ENCODE measurements at regions not wholly inside any gene's neighbourhood (a gene's known extent, or its start where the extent isn't known, plus 50 kb on each side); places are given as distances from the start of the nearest gene placed in this dataset.

DNA sequence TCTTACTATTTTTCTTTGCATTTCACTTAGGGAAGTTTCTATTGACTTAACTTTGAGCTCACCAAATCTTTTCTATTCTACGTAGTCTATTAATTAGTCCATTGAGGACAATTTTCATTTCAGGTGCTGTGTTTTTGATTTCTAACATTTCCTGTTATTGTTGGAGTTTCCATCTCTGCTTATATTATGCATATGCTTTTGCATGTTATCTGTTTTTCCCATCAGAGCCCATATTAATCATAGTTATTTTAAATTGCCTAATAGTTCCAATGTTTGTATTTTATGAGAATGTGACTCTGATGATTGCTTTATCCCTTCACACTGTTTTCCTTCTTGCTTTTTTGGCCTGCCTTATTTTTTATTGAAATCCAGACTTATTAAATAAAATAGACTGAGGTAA, 414.5 kb upstream of the OPRM1 start:
- Histone ChIP-seq H3K4me3 (no peak overlapping the region), H3K4me1 (no peaks in the 10 kb centered on the region; the same call in 1 of the 2 replicates), H3K27me3 (ENCODE audit: low read depth) (peaks cover 2% of the 10 kb centered on the region), H3K36me3 (replicated peaks) (no peaks in the 10 kb centered on the region), H3K9me3 (no peaks in the 10 kb centered on the region)
- in situ Hi-C loops (cut with MboI; ENCODE audit: low sequenced_read_pairs) = no loop called here
- DNase-seq (ENCODE audit: low spot score in 2 of 2) = no peak

DNA sequence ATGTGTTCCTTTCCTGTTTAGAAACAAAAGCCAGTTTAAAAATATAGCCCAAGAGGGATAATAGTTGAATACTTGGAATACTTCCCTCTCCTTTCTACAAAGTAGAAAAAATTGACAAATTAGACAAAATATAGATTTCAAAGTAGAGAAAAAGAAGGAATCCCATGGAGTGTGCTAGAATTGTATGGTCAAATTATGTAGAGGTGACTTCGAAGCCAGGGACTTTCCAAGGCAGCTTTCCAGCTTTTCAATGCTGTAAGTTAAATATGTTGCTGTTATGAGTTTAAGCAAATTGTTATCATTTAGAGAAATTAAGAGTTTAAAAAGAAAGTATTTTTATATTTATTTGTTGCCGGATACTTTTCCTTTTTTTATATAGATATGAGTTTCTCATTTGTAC, 415.5 kb upstream of the OPRM1 start:
- in situ Hi-C loops (cut with MboI; ENCODE audit: low sequenced_read_pairs) = no loop called here
- Histone ChIP-seq H3K36me3 (replicated peaks) (no peaks in the 10 kb centered on the region), H3K4me1 (no peaks in the 10 kb centered on the region; the same call in 1 of the 2 replicates), H3K27me3 (ENCODE audit: low read depth) (peaks cover 4% of the 10 kb centered on the region), H3K4me3 (no peak overlapping the region), H3K9me3 (no peaks in the 10 kb centered on the region)
- DNase-seq (ENCODE audit: low spot score in 2 of 2) = no peak

DNA sequence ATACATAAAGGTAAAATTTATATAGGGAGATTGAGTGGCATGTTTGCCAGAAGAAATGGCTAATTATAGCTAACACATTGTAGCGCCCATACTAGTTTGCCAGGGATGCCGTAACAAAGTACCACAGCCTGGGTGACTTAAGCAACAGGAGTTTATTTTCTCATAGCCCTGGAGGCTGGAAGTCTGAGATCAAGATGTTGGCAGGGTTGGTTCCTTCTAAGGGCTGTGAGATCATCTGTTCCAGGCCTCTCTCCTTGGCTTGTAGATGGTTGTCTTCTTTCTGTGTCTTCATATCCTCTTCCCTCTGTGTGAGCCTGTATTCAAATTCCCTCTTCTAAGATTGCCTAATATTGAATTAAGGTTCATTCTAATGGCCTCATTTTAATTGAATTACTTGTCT, 417.5 kb upstream of the OPRM1 start:
- in situ Hi-C loops (cut with MboI; ENCODE audit: low sequenced_read_pairs) = no loop called here
- no peaks in the 10 kb centered on the region; the same call in 1 of the 2 replicates for H3K4me1 ChIP-seq
- no peak for DNase-seq (ENCODE audit: low spot score in 2 of 2)
- H3K4me3 ChIP-seq = no peak overlapping the region
- H3K27me3 ChIP-seq (ENCODE audit: low read depth) = peaks cover 6% of the 10 kb centered on the region
- no peaks in the 10 kb centered on the region for H3K9me3 ChIP-seq
- no peaks in the 10 kb centered on the region for H3K36me3 ChIP-seq (replicated peaks)

DNA sequence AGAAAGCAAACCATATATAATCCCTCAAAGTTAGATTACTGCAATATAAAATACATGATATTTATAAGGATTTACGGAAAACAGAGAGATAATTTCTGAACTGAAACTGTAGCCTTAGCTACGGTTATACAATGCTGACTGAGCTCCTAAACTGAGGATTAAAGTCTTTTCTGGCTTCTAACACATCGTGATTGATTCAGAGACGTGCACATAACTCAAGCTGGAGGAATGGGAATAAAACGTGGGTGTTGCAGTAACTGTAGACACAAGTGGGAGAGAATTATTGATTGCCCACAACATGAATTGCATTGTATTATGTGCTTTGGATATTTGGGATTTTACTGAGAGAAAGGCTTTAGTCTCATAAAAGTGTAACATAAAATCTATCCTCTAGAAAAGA, 418.0 kb upstream of the OPRM1 start:
- no peak for DNase-seq (ENCODE audit: low spot score in 2 of 2)
- in situ Hi-C loops (cut with MboI; ENCODE audit: low sequenced_read_pairs) = no loop called here
- H3K36me3 ChIP-seq (replicated peaks) = no peaks in the 10 kb centered on the region
- H3K4me1 ChIP-seq = no peaks in the 10 kb centered on the region; the same call in 1 of the 2 replicates
- H3K4me3 ChIP-seq = no peak overlapping the region
- H3K9me3 ChIP-seq = no peaks in the 10 kb centered on the region
- peaks cover 9% of the 10 kb centered on the region for H3K27me3 ChIP-seq (ENCODE audit: low read depth)

DNA sequence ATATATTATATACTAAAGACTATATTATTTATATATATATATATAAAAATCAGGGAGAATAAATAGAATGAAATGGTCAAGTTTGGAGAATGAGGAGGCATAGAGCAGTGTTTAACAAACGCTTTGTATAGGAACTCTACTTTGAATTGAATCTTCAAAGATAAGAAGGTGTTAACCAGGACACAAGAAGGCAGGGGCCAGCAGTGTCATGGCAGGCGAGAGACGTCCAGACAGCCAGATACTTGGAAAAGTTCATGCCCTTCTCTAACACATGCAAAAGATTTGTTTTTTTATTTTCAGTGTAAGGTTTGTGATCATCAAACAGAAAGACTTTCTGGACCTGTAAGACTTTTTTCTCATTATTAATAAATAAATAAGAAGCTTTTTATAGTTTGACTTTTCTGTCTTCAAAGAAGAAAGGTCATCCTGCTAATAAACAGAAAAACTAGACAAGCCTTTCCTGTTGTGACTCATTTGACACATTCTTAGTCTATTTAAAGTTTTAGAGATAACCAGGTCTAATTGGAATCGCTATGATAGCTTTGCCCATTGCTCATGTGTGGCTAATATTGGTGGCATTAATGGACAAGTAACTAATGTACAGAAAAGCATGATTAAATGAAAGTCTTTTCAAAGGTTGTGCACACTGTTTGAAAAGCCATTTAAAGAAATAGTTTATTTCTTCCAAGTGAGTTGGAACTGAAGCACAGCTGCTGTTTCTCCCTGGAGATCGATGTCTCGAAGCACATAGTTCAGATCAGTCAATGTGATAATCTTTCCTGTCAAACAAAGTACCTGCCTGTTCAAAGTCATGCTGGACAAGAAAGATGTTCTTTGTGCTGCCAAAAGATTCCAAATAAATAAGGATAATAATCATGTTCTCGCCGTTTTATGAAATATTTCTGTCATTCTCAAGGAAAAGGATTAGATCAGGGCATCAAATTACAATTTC, 420.4 kb upstream of the OPRM1 start:
- Histone ChIP-seq H3K36me3 (replicated peaks) (no peaks in the 10 kb centered on the region), H3K4me3 (no peak overlapping the region), H3K4me1 (no peaks in the 10 kb centered on the region), H3K27me3 (ENCODE audit: low read depth) (peaks cover 9% of the 10 kb centered on the region), H3K9me3 (no peaks in the 10 kb centered on the region)
- DNase-seq (ENCODE audit: low spot score in 2 of 2) = no peak
- in situ Hi-C loops (cut with MboI; ENCODE audit: low sequenced_read_pairs) = no loop called here

DNA sequence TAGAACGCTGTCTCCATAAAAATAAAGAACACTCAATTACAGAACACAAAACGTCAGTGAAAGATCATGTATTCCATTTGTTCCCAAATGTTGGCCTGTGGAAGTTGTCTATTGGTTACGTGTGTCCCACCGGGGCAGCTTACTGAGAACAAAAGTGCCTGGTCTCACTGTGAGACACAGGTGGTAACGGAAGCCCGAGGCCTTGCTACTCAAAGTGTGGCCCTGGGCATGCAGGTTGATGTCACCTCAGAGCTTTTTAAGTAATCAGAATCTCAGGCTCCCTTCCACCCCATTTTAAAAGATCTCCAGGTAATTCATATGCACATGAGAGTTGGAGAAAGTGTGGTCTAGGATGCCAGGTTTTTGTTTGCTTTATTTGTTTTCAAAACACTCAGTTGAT, 422.5 kb upstream of the OPRM1 start:
- H3K27me3 ChIP-seq (ENCODE audit: low read depth) = peaks cover 14% of the 10 kb centered on the region
- peak; percentile 7 to 8 for DNase-seq (ENCODE audit: low spot score in 2 of 2)
- no peak overlapping the region for H3K4me3 ChIP-seq
- no peaks in the 10 kb centered on the region for H3K9me3 ChIP-seq
- in situ Hi-C loops (cut with MboI; ENCODE audit: low sequenced_read_pairs) = no loop called here
- H3K36me3 ChIP-seq (replicated peaks) = no peaks in the 10 kb centered on the region
- H3K4me1 ChIP-seq = no peaks in the 10 kb centered on the region

DNA sequence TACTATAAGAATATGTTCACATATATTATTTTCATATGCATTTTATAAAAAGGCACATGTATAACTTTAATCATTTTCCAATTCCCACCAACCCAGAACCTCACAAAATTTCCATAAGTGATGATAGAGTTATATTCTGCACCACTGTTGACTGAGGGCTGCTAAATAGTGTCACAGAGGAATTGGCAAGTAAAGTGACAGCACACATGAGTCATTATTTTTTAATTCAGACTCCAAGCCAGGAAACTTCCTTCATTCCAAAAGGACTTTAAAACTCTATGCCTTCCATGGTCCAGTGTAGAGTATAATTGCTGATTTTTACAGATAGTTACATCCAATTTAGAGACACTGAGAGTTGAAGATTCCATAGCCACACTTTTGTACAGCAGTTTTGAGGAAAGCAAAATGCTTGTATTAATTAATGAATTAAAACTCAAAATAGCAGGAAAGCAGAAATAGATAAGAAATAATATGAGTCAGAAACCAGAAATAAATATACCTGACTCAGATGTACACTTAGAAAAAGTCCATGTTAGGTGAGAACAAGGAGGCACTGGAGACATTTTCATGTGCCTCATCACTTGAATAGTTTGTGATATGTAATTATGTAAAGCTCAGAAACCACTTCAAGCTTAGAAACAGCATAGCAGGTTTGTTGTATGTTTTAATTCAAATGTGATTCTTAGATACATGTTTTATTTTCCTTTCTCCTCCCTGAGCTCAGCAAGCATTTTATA, 425.2 kb upstream of the OPRM1 start:
- no peaks in the 10 kb centered on the region for H3K36me3 ChIP-seq (replicated peaks)
- no peaks in the 10 kb centered on the region for H3K4me1 ChIP-seq
- no peak overlapping the region for H3K4me3 ChIP-seq
- no peak for DNase-seq (ENCODE audit: low spot score in 2 of 2)
- no peaks in the 10 kb centered on the region for H3K9me3 ChIP-seq
- H3K27me3 ChIP-seq (ENCODE audit: low read depth) = peaks cover 14% of the 10 kb centered on the region; the same call in 1 of the 2 replicates
- in situ Hi-C loops (cut with MboI; ENCODE audit: low sequenced_read_pairs) = no loop called here

DNA sequence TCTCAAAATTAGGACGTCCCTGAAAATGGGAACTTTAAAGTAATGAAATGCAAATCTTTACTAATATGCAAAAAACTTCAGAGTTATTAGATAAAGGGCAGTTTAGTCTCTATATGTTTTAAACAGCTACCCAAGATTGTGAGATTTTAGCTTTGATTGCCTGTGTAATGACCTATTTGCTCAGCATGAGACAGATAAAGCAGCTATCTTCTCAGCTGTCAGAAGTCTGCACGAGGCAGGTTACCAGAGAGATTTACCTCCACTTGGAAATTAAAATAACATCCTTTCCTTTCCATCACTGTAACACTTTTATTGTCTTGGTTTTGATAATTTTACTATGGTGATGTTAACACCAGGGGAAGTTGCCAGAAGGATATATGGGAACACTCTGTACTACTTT, 436.6 kb upstream of the OPRM1 start:
- Histone ChIP-seq H3K36me3 (replicated peaks) (no peaks in the 10 kb centered on the region), H3K9me3 (no peaks in the 10 kb centered on the region), H3K4me1 (no peaks in the 10 kb centered on the region), H3K4me3 (no peak overlapping the region), H3K27me3 (ENCODE audit: low read depth) (no peaks in the 10 kb centered on the region; the same call in 1 of the 2 replicates)
- DNase-seq (ENCODE audit: low spot score in 2 of 2) = no peak
- in situ Hi-C loops (cut with MboI; ENCODE audit: low sequenced_read_pairs) = no loop called here

DNA sequence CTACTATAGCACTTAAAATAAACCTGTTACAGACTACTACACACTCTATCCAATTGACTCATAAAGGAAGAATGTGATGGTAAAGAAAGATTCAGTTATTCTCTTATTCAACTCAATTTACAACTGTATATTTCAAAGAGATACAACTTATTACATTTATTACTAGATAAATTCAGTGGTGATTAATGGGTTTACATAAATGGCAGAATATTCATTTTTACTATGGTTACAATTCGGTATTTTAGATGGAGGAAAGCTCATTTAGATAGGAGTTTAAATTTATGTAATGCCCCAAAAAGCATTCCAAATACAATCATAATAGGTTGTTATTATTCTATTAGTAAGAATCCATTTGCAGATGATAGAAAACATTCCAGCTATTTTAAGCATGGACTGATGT, 439.1 kb upstream of the OPRM1 start:
- DNase-seq (ENCODE audit: low spot score in 2 of 2) = no peak
- H3K36me3 ChIP-seq (replicated peaks) = no peaks in the 10 kb centered on the region
- in situ Hi-C loops (cut with MboI; ENCODE audit: low sequenced_read_pairs) = no loop called here
- H3K4me1 ChIP-seq = no peaks in the 10 kb centered on the region
- H3K4me3 ChIP-seq = no peak overlapping the region
- no peaks in the 10 kb centered on the region for H3K9me3 ChIP-seq
- no peaks in the 10 kb centered on the region; the same call in 1 of the 2 replicates for H3K27me3 ChIP-seq (ENCODE audit: low read depth)

DNA sequence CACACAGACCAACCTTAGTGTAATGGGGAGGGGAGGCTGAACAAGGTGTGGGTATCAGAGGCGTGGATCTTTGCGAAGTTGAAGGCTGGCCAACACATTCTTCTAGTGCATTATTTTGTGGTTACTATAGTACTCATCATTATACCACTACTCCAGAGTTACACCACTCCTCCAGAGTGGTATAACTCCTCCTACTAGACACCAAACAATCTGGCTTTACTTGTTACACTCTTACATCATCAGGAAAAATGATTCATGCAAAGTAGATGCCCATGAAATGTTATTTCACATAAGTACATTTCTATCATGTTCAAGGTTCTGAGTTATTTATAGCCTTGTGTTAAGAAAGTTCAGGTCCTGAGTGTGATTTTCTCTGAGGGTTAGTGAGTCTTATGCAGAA, 443.1 kb upstream of the OPRM1 start:
- DNase-seq (ENCODE audit: low spot score in 2 of 2) = no peak
- H3K4me3 ChIP-seq = no peak overlapping the region
- in situ Hi-C loops (cut with MboI; ENCODE audit: low sequenced_read_pairs) = no loop called here

DNA sequence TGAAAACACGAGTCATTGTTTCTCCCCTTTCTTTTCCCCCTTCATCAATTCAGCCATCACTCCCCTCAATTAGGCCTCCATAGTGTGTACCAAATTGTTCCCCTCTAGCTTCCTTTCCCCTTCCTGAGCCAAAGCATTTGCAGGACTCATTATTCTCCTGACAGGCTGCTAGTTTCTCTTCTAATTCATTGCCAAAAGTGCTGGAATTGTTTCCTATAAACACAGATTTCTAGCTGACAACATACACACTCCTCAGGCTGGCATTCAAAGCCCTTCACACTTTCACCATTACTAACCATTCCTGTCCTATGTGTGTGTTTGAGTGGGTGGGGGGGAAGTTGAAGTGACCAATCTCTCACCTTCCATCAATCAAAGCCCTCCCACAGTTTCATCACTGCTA, 444.2 kb upstream of the OPRM1 start:
- no peaks in the 10 kb centered on the region for H3K9me3 ChIP-seq
- DNase-seq (ENCODE audit: low spot score in 2 of 2) = no peak

More for the DNA sequence above, 443.1 kb upstream of the OPRM1 start:
- Histone ChIP-seq H3K4me1 (no peaks in the 10 kb centered on the region), H3K9me3 (no peaks in the 10 kb centered on the region), H3K27me3 (ENCODE audit: low read depth) (no peaks in the 10 kb centered on the region; the same call in 1 of the 2 replicates), H3K36me3 (replicated peaks) (no peaks in the 10 kb centered on the region)

DNA sequence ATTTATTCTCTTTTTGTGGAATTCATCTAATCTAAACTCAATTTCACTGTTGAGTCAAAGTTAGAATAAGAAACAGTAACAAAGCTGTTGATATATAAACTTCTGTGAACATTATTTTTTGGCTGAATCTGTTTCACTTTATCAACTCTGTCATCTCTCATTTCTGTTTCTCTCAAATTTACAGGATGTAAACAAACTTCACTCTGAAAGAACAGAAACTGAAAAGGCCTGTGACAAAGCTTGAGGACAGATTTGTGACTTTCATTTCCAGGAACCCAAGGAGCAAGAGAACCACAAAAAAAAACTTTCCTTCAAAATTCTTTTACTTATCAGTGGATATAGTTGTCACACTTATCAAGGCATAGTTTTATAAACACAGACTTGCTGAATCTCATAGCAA, 447.9 kb upstream of the OPRM1 start:
- no peak overlapping the region for H3K4me3 ChIP-seq
- H3K27me3 ChIP-seq (ENCODE audit: low read depth) = no peaks in the 10 kb centered on the region
- in situ Hi-C loops (cut with MboI; ENCODE audit: low sequenced_read_pairs) = no loop called here
- no peaks in the 10 kb centered on the region for H3K9me3 ChIP-seq
- no peaks in the 10 kb centered on the region for H3K4me1 ChIP-seq
- no peak for DNase-seq (ENCODE audit: low spot score in 2 of 2)
- no peaks in the 10 kb centered on the region for H3K36me3 ChIP-seq (replicated peaks)

More for the DNA sequence above, 444.2 kb upstream of the OPRM1 start:
- H3K4me1 ChIP-seq = no peaks in the 10 kb centered on the region
- H3K27me3 ChIP-seq (ENCODE audit: low read depth) = no peaks in the 10 kb centered on the region
- no peak overlapping the region for H3K4me3 ChIP-seq
- H3K36me3 ChIP-seq (replicated peaks) = no peaks in the 10 kb centered on the region
- in situ Hi-C loops (cut with MboI; ENCODE audit: low sequenced_read_pairs) = no loop called here

DNA sequence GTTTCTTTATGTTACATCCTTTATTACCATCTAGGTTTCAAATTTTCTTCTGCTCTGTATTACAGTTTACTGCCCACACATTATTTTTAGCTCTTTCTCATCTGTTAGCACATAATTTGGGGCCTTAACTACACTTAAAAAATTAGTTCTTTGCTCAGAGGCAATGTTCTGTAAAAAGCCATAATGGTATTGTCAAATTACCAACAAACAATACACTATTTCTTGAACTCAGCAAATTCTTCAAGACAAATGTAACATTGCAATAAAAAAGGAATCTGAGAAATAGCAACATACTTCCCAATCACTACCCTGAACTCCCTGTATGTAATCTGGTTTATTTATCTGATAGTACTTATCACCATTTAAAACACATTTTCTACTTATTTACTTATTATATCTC, 448.6 kb upstream of the OPRM1 start:
- no peak for DNase-seq (ENCODE audit: low spot score in 2 of 2)
- no peaks in the 10 kb centered on the region for H3K36me3 ChIP-seq (replicated peaks)
- in situ Hi-C loops (cut with MboI; ENCODE audit: low sequenced_read_pairs) = no loop called here
- H3K9me3 ChIP-seq = no peaks in the 10 kb centered on the region
- H3K27me3 ChIP-seq (ENCODE audit: low read depth) = no peaks in the 10 kb centered on the region
- no peaks in the 10 kb centered on the region for H3K4me1 ChIP-seq
- no peak overlapping the region for H3K4me3 ChIP-seq

DNA sequence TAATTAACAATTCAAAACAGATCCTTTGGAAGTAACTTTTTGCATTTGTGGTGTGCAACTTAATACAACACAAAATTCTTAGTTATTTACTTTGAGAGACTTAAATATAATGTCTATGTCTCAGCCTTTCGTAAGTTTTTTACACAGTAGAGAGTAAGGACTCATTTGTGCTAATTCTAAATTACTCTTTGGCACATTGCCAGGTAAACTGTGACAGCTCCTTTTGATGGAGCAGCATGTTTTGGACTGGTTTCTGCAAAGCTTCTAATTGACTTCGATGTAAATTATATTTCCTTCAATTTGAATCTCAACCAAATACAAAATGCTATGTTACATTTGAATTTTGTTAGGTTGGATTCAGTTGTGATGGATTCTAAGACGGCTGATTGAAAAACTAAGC, 450.7 kb upstream of the OPRM1 start:
- DNase-seq (ENCODE audit: low spot score in 2 of 2) = no peak
- H3K36me3 ChIP-seq (replicated peaks) = no peaks in the 10 kb centered on the region
- no peaks in the 10 kb centered on the region for H3K9me3 ChIP-seq
- no peaks in the 10 kb centered on the region for H3K4me1 ChIP-seq
- no peaks in the 10 kb centered on the region for H3K27me3 ChIP-seq (ENCODE audit: low read depth)
- H3K4me3 ChIP-seq = no peak overlapping the region
- in situ Hi-C loops (cut with MboI; ENCODE audit: low sequenced_read_pairs) = no loop called here
